NCI-H1930 (cell line): ENCODE measurements at regions not wholly inside any gene's neighbourhood (a gene's known extent, or its start where the extent isn't known, plus 50 kb on each side); places are given as distances from the start of the nearest gene placed in this dataset.
"Not testable (repeated sequence)": the region's sequence is repeated elsewhere in the genome, so short reads cannot be mapped to it uniquely, and the experiment has no call there.

Experiments
- DNase-seq, 2 experiments: peaks; one replicate each; lab custom pipeline; 2025; lab: John Stamatoyannopoulos, UW

GRCh38 chr6:135722190-135722589 lies 129.3 kb upstream of the PDE7B start:
- no peak for DNase-seq

- no peak for DNase-seq
These were observed 128.8 kb upstream of the PDE7B start for GRCh38 chr6:135722679-135723078.

- DNase-seq, result no peak
These were observed 122.9 kb upstream of the PDE7B start for GRCh38 chr6:135728589-135728988.

GRCh38 chr6:135731116-135731515 lies 120.4 kb upstream of the PDE7B start:
- no peak for DNase-seq

GRCh38 chr6:135736351-135736750 lies 115.2 kb upstream of the PDE7B start:
- DNase-seq, result not testable (repeated sequence)

- DNase-seq, result no peak
These were observed 112.9 kb upstream of the PDE7B start for GRCh38 chr6:135738636-135739035.

- DNase-seq, result no peak
These were observed 112.2 kb upstream of the PDE7B start for GRCh38 chr6:135739288-135739687.

GRCh38 chr6:135740580-135740979 lies 110.9 kb upstream of the PDE7B start:
- DNase-seq, result no peak

- DNase-seq, result no peak
These were observed 108.0 kb upstream of the PDE7B start for GRCh38 chr6:135743476-135743875.

GRCh38 chr6:135748189-135748588 lies 103.3 kb upstream of the PDE7B start:
- no peak for DNase-seq

- DNase-seq, result no peak
These were observed 101.4 kb upstream of the PDE7B start for GRCh38 chr6:135750081-135750480.

- DNase-seq, result no peak
These were observed 98.3 kb upstream of the PDE7B start for GRCh38 chr6:135753196-135753595.

- no peak for DNase-seq
These were observed 91.7 kb upstream of the PDE7B start for GRCh38 chr6:135759831-135760230.

GRCh38 chr6:135774006-135774405 lies 77.5 kb upstream of the PDE7B start:
- no peak for DNase-seq

- no peak for DNase-seq
These were observed 72.3 kb upstream of the PDE7B start for GRCh38 chr6:135779213-135779612.

- no peak for DNase-seq
These were observed 71.2 kb upstream of the PDE7B start for GRCh38 chr6:135780326-135780725.

- DNase-seq, result no peak
These were observed 69.0 kb upstream of the PDE7B start for GRCh38 chr6:135782546-135782945.

- DNase-seq, result no peak
These were observed 67.0 kb upstream of the PDE7B start for GRCh38 chr6:135784507-135784906.

- DNase-seq, result no peak
These were observed 62.0 kb upstream of the PDE7B start for GRCh38 chr6:135789375-135790050.

- no peak for DNase-seq
These were observed 60.1 kb upstream of the PDE7B start for GRCh38 chr6:135791441-135791840.

GRCh38 chr6:135796643-135797305 lies 54.7 kb upstream of the PDE7B start:
- DNase-seq, result peak in 1 of 2 experiments; percentile 7

- DNase-seq, result no peak
These were observed 54.1 kb upstream of the PDE7B start for GRCh38 chr6:135797361-135797760.

GRCh38 chr6:135798751-135799515 lies 52.6 kb upstream of the PDE7B start:
- DNase-seq, result no peak
